NCI-H1694 (cell line): ENCODE measurements at regions not wholly inside any gene's neighbourhood (a gene's known extent, or its start where the extent isn't known, plus 50 kb on each side); places are given as distances from the start of the nearest gene placed in this dataset.
A peak's percentile ranks its signal among the peaks of the same experiment; 100 is the strongest.
"Not testable (repeated sequence)": the region's sequence is repeated elsewhere in the genome, so short reads cannot be mapped to it uniquely, and the experiment has no call there.

Experiments used
- DNase-seq: peaks from one replicate; lab custom pipeline; 2025; lab: John Stamatoyannopoulos, UW

DNA sequence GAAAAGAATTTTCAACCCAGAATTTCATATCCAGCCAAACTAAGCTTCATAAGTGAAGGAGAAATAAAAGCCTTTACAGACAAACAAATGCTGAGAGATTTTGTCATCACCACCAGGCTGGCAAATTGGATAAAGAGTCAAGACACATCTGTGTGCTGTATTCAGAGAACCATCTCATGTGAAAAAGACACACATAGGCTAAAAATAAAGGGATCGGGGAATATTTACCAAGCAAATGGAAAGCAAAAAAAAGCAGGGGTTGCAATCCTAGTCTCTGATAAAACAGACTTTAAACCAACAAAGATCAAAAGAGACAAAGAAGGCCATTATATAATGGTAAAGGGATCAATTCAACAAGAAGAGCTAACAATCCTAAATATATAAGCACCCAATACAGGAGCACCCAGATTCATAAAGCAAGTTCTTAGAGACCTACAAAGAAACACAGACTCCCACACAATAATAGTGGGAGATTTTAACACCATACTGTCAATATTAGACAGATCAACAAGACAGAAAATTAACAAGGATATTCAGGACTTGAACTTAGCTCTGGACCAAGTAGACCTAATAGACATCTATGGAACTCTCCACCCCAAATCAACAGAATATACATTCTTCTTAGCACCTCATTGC is 55.9 kb upstream of the ACSM6 start:
- DNase-seq, result not testable (repeated sequence)

DNA sequence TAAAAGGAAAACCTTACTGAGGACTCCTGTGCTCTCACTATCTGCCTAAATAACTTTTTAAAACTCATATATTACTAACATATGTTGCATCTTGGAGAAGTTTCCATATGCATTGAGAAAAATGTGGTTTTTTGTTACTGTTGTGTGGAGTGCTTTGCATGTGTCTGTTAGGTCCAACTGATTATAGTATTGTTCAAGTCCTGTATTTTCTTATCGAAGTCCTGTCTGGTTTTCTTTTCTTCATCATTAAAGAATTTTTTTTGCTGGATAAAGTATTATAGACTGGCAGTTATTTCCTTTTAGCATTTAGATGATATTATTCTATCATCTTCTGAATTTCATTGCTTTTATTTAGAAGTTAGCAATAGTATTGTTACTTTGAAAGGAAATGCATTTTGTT is 59.5 kb upstream of the ACSM6 start:
- DNase-seq, result no peak

DNA sequence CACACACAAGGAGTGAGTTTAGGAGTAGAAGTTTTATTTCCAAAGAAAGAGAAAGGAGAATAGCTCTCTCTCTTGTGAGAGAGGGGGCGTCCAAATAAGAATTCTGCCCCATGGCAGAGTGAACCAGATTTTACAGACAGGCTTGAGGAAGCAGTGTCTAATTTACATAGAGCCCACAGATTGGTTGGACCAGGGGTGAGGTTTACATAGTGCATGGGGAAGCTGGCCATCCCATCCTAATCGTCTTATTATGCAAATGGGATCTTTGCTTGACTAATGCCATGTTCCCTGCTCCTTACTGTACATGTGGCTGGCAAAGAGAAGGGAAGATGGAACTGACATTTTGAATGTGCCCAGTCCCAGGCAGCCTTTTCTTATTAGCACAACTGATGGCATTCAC is 60.0 kb upstream of the ACSM6 start:
- no peak for DNase-seq

DNA sequence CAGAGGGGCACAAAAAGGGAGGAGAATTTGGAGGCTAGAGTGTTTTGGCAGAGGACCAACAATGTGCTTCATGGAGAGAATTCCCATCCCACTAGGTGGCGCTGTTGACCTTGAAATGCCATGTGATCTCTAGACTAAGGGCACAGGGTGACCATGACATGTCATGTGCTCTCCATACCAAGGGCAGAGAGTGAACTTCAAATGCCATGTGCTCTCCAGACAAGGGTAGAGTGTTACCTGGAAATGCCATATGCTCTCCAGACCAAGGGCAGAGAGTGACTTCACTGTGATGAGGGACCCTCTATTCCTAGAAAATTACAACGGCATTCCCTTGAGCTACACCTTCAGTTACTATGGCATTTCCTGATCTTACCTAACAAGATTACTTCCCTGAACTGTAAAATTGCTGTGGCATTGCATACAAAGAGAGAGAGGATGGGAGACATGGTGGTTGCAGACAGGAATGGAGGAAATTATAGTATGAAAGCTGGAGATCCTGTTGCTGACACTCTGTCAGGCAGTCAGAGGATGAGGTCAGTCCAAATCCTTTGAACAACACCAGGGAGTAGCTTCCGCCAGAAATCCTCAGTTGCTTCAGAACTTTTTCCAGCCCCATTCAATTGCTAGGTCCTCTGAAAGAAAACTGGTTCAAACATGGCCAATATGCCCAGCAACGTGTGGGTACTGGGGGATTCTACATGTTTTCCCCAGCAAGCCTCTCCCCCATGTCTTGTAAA is 60.9 kb upstream of the ACSM6 start:
- peak; percentile 70 for DNase-seq

DNA sequence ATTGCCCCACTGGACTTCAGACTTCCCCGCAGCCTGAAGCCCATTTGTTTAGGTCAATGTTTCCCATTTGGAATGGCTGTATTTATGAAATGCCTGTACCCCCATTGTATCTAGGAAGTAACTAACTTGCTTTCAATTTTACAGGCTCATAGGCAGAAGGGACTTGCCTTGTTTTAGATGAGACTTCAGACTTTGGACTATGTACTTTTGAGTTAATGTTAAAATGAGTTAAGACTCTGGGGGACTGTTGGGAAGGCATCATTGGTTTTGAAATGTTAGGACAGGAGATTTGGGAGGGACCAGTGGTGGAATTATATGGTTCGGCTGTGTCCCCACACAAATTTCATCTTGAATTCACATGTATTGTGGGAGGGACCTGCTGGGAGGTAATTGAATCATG is 61.1 kb upstream of the CYP2C8 start:
- not testable (repeated sequence) for DNase-seq

DNA sequence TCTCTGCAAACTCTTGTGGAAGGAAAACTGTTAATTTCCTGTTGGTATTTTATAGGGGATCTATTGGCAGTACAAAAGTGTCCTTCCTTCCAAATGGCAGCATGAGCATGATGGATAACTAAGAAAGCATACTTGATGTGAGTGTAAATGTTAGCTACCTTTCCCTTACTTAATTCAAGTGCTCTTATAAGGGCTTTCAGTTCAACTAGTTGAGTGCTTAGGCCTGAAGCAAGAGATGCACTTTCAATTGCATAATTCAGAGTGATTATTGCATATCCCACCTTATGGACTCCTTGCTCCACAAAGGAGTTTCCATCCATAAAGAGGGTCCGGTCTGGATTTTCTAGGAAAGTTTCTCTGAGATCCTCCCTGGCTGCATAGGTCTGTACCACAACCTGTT is 56.3 kb upstream of the CYP2C8 start:
- no peak for DNase-seq

DNA sequence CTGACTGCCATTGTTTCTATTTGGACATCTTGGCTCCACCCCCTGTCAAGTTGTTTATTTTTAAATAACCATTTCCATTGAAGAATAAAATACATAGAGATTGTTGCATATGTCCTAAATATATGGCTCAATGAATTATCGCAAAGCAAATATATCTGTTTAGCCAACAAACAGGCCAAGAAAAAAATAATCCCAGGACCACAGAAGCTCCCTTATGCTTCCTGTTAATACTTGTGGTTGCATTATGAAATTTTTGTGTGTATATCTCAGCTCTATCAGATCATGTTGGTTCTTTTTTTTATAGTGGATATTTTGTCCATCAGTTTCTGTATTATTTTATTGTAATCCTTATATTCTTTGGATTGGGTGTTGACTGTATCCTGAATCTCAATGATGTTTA is 53.4 kb upstream of the CYP2C8 start:
- DNase-seq, result no peak

DNA sequence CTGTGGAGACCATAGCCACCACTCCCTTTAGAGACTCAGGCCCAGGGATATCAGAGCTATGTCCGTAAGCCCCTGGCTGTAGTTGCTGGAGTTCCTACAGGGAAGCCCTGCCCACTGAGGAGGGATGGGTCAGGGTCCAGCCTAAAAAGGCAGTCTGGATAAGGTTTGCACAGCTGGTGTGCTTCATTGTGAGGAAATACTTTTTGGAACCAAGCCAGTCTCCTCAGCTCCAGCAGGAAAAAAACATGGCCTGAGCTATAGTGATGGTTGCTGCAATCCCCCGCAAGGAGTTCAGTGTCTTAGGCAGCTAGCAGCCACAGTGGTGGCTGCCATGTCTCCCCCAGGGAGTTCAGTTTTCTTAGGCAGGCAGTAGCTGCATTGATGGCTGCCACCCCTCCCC is 52.6 kb upstream of the CYP2C8 start:
- no peak for DNase-seq
